HG02678 (cell line): ENCODE measurements at regions not wholly inside any gene's neighbourhood (a gene's known extent, or its start where the extent isn't known, plus 50 kb on each side); places are given as distances from the start of the nearest gene placed in this dataset.

ENCODE experiments used
- ATAC-seq: cut with Tn5 transposase; IDR thresholded peaks from one replicate; pipeline ENCODE4 v1.9.1; 2021; ENCODE audit warnings: mild to moderate bottlenecking, moderate library complexity; ENCODE audit not compliant: unreplicated experiment

DNA sequence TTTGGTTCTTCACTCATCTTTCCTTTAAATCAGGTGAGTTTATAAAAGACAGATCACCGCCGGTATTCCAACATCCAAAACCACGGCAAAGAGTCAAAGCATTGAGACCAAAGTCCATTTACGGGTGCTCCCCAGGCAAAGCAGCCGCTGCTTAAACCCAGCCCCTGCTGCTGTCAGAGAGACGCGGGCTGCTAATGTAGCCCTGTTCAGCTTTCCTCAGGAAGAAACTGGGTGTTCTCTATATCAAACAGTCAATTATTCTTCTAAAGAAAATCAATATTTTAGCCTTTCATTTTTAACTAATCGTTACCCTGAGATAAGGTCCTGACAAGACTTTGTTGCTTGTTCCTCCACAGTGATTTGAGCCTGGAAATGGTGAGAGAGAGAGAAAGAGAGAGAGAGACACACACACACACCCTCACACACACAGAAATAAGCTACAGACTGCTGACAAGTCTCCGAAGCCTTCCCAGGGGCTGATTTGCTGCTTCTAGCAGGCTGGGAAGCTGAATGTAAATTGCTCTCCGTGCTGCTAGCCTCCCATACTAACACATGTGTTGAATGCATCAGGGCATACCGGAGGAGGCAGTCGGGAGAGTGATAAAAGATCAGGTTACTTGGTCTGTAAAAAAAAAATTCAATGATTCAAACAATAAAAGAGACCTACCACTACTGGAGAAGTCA is 183.0 kb upstream of the ANK3 start:
- ATAC-seq: peak; percentile 40

DNA sequence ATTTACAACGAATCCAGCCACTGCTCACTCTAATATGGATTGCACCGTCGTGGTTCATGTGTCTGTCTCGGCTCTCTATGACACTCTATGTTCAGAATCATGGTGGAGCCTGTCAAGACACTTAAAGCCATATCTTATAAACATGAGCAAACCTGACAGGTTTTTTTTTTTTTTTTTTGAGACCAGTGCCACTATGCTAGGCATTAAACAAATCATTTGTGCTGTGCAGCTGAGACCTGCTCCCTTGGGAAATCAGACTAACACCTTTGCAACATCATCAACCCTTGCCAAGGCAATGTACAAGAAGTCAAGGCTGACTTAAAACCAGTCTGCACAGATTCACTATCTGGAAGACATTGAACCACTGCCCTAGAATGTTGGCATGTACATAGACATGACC is 181.2 kb upstream of the ANK3 start:
- no peak for ATAC-seq

DNA sequence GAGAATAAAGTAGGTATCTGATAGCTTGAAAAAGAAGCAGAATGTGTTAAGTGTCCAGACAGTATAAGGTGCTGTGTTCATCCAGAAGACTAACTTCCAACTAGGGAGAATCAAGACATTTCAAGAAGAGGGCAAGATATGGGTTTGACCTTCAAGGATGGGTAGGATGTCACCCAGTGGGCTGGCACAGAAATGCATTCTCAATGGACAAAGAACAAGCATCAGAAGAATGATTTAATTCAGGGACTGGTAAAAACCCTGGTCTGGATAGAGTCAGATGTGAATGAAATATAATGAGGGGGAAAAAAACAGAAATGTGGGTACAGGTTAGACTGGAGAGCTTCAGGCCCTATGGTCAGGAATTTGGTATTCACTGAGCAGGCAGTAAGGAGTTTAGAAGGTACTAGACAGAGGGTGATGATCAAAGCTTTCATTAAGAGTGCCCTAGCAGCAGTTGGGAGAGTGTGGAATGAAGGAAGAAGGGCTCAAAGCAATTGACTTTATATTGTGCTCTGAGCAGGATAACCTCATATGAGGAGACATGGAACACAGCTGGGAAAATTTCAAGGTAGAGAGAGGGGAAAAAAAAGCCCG is 180.7 kb upstream of the ANK3 start:
- ATAC-seq: no peak

DNA sequence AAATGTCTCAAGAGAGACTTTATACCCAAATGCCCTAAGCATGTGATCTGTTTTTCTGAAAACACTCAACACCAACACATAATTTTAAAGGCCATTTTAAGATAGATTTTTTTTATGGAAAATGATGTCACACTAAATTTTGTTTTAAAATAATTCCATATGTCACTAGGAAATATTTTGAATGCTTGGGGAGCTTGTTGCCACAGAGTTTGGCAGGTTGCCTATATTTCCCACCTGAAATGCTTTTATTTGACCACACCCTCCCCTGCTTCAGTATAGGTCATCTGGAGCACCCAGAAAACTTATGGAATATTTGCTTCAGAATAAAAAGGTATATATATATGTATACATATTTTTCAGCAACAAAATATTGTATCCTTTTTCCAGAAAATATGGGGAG is 180.0 kb upstream of the ANK3 start:
- ATAC-seq: no peak

DNA sequence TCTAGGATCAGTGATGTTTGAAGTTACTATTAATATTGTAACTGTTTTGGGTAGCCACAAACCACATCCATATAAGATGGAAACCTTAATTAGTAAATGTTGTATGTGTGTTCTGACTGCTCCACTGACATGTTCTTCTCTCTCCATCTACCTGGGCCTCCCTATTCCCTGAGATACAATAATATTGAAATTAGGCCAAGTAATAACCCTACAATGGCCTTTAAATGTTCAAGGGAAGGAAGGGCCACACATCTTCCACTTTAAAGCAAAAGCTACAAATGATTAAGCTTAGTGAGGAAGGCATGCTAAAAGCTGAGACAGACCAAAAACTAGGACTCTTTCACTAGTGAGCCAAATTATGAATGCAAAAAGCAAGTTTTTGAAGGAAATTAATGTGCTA is 176.4 kb upstream of the ANK3 start:
- ATAC-seq: no peak

DNA sequence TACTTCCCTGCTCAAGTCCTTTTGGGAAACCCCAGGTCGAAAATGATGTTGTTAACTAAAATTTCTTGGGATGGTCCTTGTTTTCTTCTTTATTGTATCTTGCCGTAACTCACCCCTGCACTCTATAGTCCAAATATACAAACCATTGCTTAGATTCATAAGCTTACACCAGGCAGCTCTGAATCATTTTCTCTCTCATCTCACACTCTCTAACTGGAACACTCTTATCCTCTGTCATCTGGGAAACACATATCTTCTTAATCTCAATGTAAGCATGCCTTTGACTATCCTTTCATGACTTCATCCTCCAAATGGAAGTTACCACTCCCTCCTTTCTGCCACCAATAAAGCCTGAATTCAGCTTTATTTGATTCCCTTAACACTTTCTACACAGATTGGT is 175.8 kb upstream of the ANK3 start:
- ATAC-seq: no peak

DNA sequence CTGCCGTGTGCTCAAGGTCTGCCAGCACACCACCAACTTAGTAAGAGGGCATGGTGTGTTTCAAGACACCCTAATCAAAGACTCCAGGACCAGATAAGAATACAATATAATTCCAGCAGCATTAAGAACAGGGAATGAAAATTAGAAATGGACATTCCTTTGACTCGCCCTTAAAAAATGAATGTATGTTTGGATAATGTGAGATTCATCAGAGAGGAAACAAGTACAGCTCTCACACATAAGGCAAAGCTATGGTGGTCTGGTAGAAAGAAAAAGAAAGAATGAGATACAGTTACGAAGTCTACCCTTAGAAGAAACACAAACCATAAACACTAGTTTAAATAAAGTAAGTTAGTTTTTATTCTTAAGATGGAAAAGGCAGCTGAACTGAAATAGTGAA is 174.8 kb upstream of the ANK3 start:
- no peak for ATAC-seq

DNA sequence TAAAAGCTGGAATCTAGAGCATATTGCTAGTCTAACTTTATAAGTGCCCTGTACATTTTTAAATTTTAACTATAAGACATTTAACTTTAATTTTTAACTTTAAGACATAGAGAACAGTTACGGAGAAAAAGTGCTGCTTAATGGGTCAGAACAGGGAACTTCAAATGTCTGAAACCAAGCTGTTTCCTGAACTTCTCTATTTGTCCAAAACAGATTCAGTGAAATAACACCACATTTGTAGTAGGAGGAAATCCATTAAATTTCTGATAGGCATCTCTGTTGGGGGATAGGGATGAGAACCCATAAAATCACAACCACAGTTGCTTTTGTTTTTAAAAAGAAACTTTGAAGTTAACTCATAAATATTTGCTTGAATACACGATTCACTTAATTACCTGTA is 170.8 kb upstream of the ANK3 start:
- no peak for ATAC-seq

DNA sequence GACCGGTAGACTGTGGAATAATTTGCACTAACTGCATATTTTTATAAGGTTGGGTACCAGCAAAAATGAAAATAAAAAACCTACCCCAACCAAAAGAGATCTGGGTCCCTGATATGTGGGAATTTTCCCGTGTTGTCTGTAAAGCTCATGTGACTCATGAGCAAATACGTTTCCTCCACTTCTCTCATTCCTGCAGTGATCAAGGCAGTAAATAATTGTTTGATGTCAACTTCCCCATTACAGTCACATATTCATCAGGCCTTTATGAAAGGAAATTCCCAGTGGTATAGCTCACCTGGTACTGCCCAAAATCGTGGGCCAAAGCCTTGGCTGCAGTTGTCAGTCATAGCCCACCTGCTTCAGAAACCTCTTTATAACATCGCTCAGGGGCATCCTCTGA is 166.0 kb upstream of the ANK3 start:
- no peak for ATAC-seq

DNA sequence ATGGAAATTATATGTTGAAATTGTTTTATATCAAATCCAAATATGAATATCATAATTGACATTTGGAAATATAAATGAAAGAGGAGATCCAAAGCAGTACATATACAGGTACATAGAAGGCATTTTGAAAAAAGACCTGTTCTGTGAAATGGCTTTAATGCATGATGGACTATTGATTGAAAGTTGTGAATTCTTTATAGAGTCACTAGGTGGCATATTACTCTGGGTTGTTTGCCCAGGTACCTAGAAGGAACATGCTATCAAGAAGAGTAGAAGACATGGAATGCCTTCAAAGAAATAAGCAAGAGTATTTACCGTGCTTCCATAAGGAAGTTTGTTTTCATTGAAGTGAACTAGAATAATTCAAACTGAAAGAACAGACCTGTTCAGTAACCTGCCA is 160.0 kb upstream of the ANK3 start:
- ATAC-seq: no peak

DNA sequence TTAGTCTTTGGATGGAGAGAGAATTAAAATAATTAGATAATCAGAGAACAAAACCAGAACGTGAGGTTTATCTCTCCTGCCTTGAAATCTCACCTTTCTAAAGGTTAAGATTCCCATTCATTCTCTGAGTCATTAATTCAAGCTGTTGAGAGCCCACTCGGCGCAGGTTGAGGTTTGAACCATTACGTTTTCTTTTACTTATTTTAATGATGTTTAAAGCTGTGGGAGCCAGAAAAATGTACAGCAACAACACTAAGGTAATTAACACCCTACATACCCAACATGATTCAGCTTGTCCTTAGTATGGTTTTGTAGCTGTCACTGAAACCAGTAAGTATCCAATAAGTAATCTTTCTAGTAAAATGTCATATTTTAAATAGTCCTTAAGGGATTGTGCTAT is 153.0 kb upstream of the ANK3 start:
- no peak for ATAC-seq

DNA sequence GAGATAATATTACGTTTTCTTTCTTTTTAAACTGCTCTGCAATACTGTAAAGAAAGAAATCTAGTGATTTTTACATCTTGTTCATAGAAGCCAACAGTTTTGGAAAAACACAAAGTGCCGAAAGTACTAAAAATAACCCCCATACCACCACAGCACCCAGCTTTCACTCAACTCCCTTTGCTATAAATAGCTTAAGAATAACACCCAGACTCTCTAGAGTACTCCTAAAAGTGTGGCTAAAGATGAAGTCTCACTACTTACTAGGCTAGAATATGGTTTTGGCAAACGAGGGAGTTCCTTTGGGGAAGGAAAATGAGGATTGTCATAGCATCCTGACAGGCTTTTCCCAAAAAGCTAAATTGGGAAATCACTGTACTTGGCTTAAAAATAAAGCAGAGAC is 151.8 kb upstream of the ANK3 start:
- no peak for ATAC-seq

DNA sequence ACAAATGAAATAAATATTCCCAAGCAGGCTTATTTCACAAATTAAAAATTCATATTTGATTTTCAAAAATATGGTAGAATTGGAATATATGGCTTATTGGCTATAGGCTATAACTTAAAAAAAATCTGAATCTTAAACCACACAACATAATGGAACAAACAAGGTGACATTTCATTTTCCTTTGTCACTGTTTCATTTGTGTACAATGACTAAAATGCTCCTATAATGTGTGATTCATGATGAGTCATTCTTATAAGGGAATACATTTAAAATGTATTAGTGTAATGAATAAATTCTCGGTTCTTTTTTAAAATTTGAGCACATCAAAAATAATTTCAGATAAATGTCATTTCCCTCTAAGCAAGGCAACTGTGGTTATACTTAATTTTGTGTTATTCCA is 148.0 kb upstream of the ANK3 start:
- no peak for ATAC-seq

DNA sequence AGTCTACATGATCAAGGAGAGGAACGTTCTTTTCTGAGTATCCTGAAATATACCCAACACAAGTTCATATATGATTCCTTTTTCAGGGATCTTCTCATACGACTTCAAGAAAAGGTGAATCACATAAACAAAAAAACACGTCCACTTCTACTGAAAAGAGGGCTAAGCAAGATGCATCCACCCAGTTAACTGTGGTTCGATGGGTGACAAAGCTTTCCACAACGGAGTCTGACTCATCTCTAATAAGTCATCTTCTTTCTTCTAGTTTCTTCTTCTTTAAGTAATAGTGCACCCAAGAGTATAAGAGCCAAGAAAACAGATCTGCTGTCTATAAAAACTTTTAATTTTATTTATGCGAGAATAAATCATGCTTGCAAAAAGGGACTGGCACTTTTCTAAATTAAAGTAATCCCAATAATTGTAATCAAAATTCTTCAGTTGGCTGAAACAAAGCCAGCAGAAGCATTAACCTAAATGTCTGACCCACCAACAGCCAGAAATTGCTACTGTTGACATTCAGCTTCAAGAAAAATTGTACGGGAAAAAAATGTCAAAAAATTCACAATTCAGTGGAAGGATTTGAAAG is 146.9 kb upstream of the ANK3 start:
- no peak for ATAC-seq

DNA sequence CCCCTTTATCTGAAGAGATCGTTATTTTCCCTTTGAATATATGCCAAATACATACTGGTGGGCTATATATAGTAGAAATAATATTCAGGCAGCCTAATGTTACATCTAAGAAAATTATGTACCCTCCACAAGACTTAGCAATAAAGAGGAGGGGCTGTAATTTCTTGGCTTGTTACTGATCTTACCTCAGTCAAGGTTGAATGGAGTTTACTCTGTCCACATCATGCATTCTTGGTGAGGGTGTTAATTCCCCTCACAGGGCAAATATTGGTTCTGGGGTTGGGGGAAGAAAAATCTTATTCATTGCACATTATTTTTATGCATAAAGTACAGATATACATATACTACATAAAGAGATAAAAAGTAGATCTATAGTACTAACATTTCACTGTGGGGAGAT is 145.8 kb upstream of the ANK3 start:
- ATAC-seq: peak; percentile 6

DNA sequence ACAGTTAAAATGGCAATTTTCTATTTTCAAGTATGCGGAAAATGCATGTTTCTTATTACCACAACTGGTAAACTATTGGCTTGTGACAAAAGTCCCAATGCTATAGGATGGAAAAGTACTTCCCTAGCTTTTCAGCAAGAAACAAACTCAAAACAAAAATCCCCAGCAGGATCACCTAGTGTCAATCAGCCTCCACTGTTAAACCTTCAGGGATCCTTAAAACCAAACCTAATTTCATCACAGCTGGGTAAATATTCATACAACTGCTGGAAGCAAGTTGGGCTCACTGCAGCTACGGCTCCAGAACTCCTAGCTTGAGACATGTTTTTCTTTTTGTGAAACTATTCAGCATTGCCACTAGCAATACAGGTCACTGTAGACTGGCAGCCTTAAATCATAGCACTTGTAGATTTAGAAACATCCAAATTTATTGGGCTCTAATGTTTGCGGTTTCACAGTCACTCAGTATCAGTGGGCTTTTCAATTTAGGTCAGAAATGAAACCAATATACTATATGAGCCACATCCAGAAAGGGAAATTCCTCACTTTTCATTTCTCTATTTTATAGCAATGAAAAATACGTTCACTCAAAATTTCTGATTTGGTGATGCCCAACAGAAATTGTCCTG is 145.2 kb upstream of the ANK3 start:
- ATAC-seq: peak; percentile 43

DNA sequence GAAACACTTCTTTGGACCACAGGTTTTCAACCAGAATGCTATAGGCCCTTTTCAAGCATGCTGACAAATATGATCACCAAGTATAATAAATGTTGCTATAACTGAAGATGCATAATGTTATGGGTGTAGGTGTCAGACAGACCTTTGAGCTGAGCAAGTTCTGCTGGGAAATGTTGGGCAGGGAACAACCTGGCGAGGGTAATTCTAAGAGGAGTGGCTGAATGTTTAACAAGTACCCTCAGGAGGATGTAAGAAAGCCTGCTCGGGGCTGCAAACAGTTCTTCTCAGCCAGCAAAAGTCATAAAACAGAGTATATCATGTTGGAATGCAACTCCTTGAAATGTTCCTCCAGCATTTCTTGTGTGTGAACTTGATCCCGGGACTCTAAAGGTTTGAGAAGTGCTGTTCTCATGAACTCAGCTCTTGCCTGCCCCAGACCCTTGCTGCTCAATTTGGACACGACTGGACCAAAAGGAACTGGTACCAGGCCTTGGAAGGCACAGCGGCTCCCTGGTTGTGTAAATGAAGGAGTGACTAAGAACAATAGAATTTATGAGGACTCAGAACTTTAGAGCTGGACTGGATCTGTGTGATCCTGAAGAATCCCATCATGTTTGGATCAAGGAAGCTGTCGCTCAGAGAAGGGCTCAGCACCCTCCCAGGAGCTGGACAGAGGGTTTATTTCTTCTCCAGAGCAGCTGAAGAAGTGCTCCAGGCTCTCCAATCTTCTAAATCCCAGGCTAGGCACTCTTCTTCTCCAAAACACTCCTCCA is 143.2 kb upstream of the ANK3 start:
- ATAC-seq: no peak

DNA sequence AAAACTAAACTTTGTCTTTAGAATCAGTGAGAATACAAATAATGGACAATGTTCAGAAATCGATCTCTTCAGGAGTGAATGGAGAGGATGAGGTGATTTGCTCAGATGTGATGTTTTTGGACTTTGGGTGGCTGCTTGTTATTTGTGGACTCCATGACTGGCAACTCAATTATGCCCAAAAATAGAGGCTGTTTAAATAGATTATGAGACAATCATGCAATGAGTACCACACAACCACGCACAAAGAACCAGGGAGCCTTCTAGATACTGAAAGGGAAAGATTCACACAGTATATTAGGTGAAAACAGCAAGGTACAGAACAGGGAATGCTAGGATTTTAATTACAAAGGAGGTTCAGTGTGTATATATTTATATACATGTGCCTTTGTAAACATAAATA is 141.3 kb upstream of the ANK3 start:
- ATAC-seq: no peak

DNA sequence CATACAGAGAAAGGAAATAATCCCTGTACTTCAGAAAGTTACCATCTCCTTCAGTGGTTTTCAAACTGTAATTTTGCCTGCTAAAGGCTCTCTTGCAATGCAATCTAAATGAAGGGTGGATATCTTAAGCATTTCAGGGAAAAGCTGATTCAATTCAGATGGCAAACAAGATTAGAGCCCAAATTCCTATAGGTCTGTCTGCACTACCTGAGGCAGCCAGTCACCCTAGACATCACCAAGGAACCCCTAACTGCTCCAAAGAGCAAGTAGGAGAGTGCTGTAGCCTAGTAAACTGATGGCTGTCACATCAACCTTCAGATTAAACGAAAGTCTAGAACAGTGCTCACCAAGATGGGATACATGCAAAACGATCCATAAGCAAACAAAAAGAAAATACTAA is 138.0 kb upstream of the ANK3 start:
- ATAC-seq: no peak

DNA sequence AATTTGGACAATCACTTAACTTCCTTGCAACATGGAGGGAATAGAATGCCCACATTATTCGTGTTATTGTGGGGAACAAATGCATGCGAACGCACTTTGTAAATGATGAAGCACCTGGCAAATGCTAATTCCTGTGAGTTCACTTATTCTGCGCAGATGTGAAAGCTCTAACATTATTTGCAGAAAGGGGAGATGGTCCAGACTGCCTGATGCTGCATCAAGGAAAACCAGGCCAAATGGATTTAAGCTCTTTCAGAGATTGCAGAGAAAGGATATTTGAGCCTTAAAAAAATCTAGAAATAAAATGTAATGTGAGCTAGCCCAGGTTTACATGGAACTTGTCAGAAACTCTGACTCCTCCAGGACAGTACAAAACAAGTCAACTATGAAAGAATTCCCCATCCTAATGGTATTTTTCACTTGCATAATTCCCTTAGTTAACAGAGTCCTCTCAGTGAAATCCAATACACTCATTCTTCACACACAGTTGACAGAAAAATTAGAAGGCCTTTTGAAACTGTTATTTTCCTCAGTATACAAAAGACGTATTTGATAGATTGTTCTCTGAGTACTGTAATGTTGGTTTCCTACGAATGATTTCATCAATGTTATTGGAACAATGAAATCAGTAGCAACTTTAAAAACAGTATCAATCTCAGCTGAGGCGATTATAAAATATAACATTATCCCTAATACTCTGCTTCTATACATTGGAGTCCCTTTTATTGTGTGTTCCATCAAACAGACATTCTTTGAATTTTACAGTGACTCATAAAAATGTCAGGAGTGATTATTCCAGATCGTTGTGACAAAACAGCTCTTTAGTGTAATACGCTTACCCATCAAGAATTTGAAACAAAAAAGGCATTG is 136.3 kb upstream of the ANK3 start:
- no peak for ATAC-seq

DNA sequence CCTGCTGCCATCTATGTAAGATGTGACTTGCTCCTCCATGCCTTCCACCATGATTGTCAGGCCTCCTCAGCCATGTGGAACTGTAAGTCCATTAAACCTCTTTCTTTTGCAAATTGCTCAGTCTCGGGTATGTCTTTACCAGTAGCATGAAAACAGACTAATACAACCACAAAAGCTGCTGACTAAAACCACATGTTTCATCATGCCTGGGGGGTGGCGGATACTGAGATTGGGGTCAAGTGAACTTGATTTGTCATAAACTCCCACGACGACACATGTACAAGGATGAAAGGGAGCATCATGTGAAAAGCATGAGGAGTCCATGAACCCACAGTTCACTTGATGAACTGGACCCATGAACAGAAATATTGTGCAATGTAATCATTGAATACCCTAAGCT is 134.9 kb upstream of the ANK3 start:
- no peak for ATAC-seq
